NCI-H2196 treated with DMSO at 0.1 percent for 48 hours (cell line): ENCODE measurements at regions not wholly inside any gene's neighbourhood (a gene's known extent, or its start where the extent isn't known, plus 50 kb on each side); places are given as distances from the start of the nearest gene placed in this dataset.
"Not testable (repeated sequence)": the region's sequence is repeated elsewhere in the genome, so short reads cannot be mapped to it uniquely, and the experiment has no call there.

Experiments
- DNase-seq: peaks from one replicate; lab custom pipeline; 2025; ENCODE audit not compliant: unreplicated experiment; lab: John Stamatoyannopoulos, UW

DNA sequence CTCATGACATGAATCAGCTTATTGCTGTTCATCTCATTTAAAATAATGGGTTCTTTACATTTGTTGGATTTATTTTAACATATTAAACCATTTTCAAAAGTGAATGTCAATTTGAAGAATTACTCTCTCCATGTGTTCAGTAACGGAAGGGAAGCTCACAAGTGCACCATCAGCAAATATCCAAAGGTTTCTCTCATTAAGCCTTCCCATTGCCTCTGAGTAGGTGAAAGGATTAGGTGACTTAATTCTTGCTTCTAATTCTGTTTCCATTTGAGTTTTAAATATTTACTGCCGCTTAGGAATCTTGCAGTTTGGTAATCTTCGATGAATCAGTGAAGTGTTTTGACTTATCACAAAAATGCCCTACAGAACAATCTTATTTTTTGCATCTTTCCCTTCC lies 145.1 kb upstream of the NYAP2 start:
- no peak for DNase-seq

GRCh38 chr2:225244933-225245332 lies 154.6 kb upstream of the NYAP2 start:
- DNase-seq = no peak

- DNase-seq = no peak
Measured at GRCh38 chr2:225236769-225237323, 162.7 kb upstream of the NYAP2 start.

- DNase-seq = no peak
Measured at GRCh38 chr2:225233234-225233633, 166.3 kb upstream of the NYAP2 start.

DNA sequence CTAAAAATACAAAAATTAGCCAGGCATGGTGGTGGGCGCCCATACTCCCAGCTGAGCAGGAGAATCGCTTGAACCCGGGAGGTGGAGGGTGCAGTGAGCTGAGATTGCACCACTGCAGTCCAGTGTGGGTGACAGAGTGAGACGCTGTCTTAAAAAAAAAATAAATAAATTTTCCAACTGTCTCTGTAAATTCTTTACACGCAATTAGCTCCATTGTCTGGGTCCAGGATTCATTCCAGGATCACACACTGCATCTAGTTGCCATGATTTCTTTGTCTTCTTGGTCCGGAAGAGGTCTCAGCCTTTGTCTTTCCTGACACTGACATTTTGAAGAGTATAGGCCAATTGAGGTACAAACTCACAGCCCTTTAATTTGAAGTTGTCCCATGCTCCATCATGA lies 167.6 kb upstream of the NYAP2 start:
- no peak for DNase-seq

DNA sequence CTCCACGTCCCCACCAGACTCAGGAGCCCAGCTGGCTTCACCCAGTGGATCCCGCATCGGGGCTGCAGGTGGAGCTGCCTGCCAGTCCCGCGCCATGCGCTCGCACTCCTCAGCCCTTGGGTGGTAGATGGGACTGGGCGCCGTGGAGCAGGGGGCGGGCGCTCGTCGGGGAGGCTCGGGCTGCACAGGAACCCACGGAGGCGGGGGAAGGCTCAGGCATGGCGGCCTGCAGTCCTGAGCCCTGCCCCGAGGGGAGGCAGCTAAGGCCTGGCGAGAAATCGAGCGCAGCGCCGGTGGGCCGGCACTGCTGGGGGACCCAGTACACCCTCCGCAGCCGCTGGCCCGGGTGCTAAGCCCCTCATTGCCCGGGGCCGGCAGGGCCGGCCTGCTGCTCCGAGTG lies 170.2 kb upstream of the NYAP2 start:
- DNase-seq = not testable (repeated sequence)

DNA sequence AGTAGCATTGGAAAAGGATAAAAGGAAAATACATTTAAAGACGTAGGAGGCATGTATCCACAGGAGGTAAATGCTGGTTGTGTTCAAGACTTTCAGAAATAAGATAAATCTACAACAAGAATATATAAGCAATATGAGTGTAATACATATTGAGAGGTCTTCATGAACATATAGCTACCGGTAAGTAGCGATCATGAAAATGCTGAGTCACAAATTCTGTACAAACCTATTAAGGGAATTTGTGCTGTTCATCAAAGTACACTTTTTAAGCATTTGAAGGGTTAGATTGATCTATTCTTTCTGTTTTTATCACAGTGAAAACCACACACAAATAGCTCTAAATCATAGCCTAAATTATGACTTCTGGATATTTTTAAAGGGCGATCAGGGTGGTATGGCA lies 173.1 kb upstream of the NYAP2 start:
- no peak for DNase-seq

DNA sequence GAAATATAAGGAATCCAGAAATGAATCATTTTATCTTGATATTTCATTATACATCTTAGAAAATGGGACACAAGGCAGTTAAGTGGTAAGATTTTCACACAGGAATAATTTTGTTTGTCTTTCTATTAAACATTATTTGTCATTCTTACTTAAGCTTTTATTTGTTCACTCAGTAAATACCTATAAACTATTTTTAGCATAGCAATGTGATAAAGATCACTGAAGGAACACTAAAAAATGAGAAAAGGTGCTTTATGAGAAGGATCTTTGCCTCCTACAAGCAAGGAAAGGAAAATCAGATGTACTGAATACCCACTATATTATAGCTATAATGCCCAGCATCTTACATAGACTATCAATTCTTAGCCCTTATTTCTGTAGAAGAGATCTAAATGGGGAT lies 176.2 kb upstream of the NYAP2 start:
- DNase-seq = no peak

GRCh38 chr2:225207471-225207870 lies 165.2 kb upstream of the DOCK10 start:
- DNase-seq = no peak

DNA sequence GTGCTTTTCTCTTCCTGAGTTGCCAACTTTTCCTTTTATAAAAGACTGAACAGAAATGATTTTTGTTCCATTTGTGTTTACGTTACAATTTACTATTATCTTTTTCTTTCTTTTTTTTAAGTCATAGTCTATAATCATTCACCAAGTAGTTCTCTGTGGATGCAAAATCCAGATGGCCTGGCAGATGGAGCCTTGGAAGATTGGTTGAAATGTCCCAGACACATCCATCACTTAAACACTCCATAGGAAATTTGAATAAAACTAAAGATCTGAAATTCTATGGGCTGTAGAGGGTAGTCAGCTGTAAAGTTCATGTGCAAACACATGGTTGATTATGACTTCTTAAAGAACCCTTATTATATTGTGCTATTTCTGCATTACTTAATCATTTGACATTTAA lies 164.8 kb upstream of the DOCK10 start:
- no peak for DNase-seq

DNA sequence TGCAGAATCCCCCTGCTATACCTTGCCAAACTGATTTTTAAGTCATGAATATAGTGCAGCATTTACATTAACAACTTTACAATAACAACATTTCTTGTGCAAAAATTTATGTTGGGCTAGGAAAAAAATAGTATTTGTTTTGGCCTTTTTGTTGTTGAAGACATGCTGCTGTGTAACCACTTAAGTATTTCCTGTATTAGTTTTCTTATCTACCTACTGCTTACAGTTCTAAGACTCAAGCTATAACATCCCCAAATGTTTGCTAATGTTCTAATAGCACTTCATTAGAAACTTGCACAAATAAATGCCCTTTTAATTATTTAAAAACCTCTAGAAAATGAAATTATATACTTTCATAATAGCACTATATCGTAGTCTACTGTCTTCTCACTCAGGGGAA lies 154.3 kb upstream of the DOCK10 start:
- DNase-seq = no peak

GRCh38 chr2:225192869-225193268 lies 150.6 kb upstream of the DOCK10 start:
- no peak for DNase-seq

GRCh38 chr2:225190987-225191386 lies 148.7 kb upstream of the DOCK10 start:
- DNase-seq = no peak

DNA sequence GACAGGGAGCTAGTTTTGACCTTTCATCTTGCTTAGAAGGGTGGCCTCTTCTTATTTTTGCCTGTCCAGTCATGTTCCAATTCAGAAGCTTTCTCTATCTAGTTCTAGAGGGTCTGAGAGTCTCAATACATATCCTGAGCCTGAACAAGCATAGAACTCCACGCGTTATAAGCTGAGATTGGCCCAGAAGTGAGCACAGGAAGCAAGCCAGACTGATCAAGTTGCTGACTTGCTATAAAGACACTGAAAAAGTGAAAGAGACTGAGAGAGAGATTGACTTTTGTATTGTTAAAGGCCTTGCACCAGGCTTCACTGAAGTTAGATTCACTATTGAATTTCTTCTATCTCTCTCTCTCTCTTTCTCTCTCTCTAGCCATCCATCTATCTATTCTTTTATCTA lies 142.7 kb upstream of the DOCK10 start:
- DNase-seq = no peak

DNA sequence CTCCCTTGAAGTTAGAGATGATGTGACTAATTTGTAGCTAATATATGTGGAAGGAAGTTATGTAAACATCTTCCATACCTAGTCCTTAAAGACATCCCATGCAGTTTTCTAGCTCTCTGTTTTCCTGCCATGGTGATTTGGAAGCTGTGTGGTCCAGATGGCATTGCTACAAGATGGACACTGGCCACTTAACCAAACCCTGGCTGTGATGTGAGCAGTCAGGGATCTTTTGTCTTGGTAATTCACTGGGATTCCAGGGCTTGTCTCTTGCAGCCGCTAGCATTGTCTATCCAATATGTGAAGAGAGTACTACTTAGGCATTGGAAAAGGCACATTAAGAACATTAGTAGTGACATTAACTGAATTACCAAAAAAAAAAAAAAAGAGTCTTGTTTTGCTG lies 139.9 kb upstream of the DOCK10 start:
- DNase-seq = no peak

DNA sequence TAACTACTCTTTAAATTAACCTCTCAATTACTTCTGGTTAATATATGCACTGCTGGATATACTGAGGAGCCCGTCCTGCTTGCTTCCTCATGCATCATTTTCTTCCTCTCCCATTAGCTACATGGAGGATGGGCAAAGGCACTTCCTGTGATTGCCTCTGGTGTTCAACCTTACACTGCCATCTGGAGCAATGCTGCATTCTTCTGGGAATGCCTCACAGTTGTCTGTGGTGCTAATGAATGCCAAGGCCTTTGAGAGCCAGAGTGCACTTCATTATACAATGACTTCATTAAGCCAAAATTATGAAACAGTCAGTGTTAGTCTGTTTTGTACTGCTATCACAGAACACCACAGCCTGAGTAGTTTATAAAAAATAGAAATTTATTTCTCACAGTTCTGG lies 134.8 kb upstream of the DOCK10 start:
- DNase-seq = no peak

GRCh38 chr2:225173909-225174308 lies 131.6 kb upstream of the DOCK10 start:
- no peak for DNase-seq

- DNase-seq = no peak
Measured at GRCh38 chr2:225171350-225171749, 129.1 kb upstream of the DOCK10 start.

GRCh38 chr2:225170162-225170561 lies 127.9 kb upstream of the DOCK10 start:
- no peak for DNase-seq

DNA sequence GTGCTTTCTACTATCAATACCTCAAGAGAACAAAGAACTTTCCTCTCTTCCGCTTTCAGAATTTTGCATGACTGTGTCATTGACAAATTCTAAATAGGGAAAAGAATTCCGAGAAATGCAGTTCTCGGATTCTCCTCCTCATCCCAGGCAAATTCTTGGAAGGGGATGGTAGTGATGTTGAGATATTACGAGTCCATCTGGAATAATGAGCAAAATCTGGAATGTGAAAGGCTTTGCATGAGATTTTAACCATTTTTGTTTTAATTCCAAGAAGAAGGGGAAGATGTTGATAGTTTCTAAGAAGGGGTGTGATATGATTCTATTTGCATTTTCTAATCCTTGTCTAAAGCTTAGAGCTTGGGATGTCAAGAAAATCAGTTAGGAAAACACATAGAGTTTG lies 127.1 kb upstream of the DOCK10 start:
- DNase-seq = no peak

DNA sequence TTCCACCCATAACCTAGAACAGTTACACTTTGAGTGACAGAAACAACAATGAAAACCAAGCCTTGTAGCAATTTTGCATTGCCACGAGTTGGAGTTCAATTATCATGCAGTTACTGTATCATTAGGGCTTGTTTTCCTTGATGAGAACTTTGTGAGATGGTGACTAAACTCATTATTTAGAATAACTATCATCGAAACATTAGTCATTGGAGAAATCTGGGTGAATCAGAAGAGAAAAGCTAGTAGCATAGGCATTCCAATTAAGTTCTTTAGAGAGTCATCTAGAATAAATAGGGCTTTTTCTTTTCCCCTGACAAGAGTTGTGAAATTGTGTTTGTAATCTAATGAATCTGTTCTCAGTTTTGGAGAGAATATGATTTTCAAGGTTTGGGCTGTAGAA lies 122.8 kb upstream of the DOCK10 start:
- no peak for DNase-seq

DNA sequence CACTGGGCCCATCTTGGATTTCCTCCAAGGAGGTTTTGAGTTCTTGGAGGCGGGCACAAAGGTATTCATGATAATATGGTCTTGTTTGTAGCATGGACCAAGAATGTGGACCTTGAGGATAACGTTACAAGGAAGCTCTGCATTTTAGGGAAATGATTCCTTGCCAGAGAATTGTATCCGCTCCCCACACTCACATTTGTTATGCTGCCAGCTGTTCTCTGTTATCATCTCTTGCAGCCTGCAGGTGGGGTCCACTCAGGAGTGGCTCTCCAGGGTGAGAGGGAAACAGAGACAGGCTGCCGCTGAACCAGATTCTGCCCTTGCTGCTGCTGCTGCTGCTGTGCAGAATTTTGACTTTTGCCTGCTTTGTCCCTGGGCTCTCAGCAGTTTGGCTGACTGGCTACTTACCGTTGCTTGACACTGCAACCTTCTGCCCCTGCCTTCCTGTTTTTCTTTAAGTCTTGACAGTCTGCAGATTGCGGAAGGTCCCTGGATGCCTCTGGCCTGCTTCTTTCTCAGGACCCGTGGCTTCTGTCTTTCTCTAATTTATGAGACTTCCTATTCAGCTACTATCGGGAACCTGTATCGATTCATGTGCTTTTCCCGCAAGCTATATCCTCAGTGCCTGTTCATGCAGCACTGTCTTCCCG lies 122.3 kb upstream of the DOCK10 start:
- DNase-seq = no peak

- DNase-seq = no peak
Measured at GRCh38 chr2:225158360-225158759, 116.1 kb upstream of the DOCK10 start.
